ENCODE measurements at regions not wholly inside any gene's neighbourhood (a gene's known extent, or its start where the extent isn't known, plus 50 kb on each side); places are given as distances from the start of the nearest gene placed in this dataset.

DNA sequence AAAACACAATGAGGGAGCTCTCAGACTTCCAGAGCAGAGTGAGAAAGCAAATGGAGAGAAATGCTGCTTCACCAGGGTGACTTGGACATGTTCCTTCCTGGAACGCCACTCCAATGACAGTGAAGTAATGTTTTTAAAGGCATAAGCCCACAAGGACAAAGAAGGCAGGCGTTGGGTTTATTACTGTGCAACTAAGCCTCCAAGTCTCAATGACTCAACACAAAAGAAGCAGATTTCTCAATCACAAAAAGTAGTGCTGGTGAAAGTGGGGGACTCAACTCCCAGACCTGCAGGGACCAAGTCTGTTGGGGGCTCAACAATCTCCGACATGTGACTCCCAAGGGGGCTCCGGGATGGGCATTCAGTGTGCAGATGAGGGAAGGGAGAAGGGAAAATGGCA, 505.2 kb downstream of the BCL11B start:
- DNase-seq = no peak

DNA sequence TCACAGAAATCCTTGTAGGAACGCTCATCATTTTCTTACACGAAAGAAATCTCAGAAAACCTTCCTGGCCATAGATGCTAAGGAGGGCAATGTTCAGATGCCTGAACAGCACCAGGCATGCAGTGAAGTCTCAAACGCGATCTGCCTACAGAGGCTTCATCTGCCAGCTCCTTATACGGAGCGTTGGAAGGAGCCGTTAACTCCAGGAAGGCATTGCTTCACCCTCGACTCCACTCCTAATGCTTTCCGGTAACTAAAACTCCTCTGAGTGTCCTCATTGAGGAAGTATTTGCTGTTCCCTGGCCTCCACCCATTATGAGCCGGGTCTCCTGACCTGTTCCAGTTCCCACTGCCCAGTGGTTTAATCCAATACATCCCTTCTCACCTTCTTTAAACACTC, 502.7 kb downstream of the BCL11B start:
- no peak for DNase-seq

- DNase-seq = no peak
Measured at GRCh38 chr14:98770151-98770550, 501.8 kb downstream of the BCL11B start.

DNA sequence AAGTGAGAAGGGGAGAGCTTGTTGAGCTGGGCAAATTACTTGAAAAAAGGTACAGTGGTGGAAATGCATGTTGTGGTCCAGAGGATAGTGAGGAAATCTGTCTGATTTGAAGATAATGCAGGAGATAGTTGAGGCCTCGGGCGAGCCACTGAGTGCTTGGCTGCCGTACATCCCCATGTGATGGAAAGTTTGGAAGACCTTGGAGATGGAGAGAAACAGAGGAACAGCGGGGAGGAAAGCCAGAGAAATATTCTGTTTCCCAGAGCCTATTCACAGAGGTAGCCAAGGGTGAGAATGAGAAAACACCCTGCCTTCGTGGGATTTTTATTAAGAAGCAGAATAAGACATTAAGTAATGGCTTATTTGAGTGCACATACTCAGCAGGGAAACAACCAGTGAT, 498.2 kb downstream of the BCL11B start:
- DNase-seq = no peak

DNA sequence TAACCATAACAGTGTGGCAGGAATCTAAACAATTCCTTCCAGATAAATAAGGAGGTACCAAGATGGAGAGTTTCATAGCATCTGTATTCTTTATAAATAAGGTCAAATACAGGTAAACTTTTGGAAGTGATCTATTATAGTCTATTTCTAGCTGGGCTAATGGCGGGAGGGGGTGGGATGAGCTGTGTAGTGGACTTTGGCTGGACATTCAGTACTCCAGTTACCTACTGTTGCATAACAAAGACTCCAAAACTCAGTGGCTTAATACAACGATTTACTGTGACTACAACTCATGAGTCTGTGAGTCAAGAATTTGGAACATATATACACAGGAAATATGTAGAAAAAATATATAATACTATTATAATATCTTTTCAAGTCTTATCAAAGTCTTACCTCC, 496.1 kb downstream of the BCL11B start:
- no peak for DNase-seq

- DNase-seq = no peak
Measured at GRCh38 chr14:98782062-98782461, 489.9 kb downstream of the BCL11B start.

DNA sequence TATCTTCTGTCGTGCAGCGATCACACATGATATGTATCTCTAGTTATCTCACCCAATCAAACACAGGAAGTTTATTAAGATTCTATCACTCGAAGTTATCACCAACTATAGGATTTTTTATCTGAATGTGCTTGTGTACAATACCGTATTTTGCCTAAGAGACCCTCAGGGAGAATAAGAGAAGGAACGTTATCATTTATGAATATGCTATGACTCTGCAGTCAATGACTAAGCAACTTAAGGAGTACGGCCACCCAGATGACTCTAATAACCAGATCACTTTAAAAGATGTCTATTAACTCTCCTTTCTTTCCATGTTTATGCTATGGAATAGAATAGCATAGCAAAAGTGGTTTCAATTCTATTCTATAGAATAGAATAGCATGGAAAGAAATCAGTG, 486.4 kb downstream of the BCL11B start:
- DNase-seq = no peak

GRCh38 chr14:98786456-98786855, 485.5 kb downstream of the BCL11B start:
- DNase-seq = no peak

DNA sequence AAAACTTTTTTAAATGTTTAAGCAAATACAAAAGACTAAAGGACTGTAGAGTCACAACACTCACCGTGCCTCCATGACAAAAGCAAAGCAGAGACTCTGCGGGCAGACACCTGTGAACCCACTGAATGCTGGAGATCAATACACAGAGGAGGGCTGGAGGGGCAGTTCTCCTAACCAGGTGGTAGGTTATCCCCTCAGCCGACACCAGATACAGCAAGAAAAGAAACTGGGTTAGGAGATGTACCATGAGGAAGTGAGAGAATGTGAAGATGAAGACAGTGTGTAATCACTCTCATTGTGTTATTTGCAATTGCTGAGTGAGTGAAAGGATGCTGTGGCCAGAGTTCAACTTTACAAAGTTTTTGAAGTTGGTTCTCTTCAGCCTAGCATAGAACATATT, 480.3 kb downstream of the BCL11B start:
- DNase-seq = no peak

DNA sequence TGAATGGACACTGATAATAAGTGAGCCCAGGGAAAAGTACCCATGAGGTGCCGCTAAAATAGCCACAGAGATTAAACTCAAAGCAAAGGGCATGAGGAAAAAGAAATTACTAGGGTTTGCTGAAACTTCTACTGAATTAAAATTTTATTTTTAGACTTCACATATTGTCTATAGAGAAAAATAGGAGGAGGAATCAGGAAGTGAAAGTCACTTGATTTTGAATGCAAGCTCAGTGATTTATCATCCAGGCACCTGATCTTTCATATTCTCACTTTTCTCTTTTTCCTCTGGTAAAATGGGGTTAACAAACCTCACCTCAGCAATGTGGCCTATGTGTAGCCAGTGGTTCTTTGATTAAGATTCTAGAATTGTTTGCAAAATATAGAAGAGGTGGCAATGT, 479.8 kb downstream of the BCL11B start:
- no peak for DNase-seq

DNA sequence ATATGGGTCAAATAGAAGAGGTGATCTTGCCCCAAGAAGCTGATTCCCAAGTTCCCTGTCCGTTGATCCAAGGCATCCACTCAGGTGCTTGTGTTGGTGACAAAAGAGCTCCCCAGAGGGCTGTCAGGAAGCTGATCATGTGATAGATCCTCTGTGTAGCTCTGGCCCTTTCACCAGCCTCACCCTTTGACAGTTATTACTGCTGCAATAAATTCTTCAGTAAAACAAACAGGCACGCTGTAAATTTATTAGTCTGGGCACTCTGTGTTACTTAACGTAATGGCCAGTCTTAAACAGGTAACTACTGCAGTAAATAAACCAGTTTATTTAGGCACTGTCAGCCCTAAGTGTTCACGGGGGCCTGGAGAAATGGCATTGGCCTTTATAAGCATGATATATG, 473.9 kb downstream of the BCL11B start:
- no peak for DNase-seq

GRCh38 chr14:98799891-98800290, 472.1 kb downstream of the BCL11B start:
- no peak for DNase-seq

DNA sequence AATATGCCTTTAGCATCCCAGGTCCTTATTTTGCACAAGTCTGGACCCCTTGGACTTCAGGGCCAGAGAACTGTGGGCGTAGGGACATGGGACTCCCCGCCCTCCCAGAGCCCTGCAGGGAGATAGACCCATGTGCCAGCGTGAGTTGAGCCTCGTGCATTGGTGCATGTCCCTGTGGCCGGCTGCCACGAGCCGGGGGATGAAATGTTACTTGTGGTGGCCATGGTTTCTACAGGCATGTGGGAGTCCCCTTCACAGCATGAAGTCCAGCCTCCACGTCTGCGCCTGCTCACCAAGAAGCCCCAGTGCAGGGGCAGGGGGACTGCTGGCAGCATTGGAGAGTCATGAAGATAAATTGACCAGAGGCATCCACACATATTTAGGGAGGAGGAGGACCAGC, 470.0 kb downstream of the BCL11B start:
- DNase-seq = no peak

DNA sequence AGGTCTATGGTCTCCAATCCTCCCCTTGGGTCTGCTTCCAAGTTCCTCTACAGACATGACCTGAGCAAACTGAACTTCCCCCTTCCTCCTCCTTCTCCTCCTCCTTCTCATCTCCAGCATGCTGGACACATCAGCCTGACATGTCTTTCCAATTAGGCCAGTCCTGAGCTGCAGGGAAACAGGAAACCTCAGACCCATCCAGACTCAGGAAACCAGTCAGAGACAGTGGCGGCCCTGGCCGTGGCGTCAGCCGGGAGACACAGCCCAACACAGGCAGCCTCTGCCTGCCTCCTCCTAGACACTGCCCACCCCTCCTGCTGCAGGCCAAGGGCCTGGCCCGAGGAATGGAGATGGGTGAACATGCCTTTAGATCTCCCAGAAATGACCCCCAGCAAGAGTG, 468.8 kb downstream of the BCL11B start:
- DNase-seq = no peak

GRCh38 chr14:98808494-98809407, 463.2 kb downstream of the BCL11B start:
- no peak for DNase-seq

DNA sequence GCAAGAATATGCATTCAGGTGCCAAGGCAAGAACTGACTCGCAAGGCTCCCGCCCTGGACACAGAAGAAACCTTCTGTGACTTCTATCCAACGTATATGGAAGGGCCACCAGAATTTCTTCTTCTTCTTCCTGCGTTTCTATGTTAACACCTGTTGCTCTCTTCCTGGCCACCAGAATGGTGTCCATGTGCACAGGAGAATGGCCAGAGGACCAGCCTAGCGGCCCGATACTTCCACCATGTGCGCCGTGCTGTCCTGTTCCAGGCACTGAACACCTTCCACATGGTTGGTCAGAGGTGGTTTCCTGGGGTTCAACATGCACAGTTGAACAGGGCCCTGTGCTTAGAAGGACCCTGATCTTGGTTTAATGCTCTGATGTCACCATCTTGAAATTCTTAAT, 455.8 kb downstream of the BCL11B start:
- DNase-seq = no peak

- DNase-seq = no peak
Measured at GRCh38 chr14:98816720-98817119, 455.3 kb downstream of the BCL11B start.

DNA sequence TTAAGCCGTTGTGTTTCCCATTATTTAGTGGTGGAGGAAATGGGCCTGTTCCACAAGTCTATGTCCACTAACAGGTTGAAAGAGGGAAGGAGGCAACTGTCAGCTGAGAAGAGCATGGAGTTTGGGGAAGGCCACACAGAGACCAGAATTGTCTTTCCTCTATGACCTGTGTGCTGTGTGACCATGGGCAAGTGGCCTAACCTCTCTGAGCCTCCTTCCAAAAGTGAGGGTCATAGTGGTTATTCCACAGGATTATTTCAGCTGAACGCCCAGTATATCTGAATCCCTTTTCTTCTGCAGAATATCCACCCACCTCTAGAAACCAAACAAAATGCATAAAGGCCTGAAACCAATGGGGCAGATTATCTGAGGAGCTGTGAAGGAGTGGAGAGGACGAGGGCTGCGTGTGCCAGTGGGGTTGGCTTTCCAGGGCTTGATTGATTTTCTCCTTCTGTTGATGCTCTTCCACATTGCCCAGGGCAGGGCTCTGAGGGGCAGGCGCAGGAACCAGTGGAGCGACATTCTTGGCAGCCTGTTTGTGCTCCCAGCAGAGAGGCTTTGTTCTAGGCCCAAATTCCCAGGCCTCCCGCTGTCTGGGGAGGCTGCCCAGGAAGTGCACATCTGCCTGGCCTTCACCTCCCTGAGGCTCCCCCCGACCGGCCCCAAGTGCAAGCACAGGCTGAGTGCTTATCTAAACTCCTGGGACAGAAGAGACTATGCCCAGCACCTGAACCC, 452.7 kb downstream of the BCL11B start:
- DNase-seq = no peak

GRCh38 chr14:98819867-98820206, 452.2 kb downstream of the BCL11B start:
- DNase-seq = no peak

DNA sequence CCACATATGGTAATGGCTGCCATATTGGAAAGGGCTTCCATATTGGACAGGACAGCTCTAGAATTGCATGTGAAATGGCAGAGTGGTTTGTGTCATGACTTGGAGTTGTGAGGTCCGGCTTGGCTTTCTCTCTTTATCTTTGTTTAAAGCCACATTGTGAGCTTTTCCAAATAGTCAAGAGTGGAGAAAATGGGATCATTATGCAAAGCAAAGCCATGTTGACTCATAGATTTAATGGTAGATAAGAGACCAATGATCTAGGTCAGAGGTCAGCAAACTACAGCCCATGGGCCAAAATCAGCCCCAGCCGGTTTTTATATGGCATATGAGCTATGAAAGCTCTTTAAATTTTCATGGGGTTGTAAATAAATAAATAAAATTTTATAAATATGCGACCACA, 449.1 kb downstream of the BCL11B start:
- no peak for DNase-seq

GRCh38 chr14:98826618-98827017, 445.4 kb downstream of the BCL11B start:
- no peak for DNase-seq

GRCh38 chr14:98834119-98834518, 437.9 kb downstream of the BCL11B start:
- no peak for DNase-seq

DNA sequence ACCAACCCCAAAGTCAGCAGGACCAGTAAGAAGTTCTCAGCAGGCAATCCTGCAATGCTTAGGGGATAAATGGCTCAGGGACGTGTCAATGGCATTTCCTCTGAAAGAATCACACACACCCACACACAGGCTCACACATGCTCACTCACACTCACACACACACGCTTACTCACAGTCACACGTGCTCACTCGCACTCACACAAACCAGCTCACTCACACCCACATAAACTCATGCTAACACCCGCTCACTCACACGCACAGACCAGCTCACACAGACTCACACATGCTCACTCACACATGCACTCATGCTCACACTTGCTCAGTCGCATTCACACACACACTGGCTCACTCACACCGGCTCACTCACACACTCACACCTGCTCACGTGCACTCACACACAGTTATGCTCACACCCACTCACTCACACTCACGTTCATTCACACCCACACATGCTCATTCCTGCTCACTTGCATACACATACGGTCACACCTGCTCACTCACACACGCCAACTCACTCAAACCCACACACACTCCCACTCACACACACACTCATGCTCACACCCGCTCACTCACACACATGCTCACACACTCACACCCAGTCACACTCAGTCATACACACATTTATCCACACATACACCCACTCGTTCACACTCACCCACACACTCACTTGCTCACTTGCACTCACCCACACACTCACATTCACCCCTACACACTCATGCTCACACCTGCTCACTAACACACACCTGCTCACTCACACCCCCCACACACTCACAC, 436.8 kb downstream of the BCL11B start:
- DNase-seq = no peak

GRCh38 chr14:98835825-98836100, 436.2 kb downstream of the BCL11B start:
- DNase-seq = no peak

Data from suppressor macrophage treated with lipopolysaccharide for 4 hours (primary cell).